HG03439 (cell line): ENCODE measurements at regions not wholly inside any gene's neighbourhood (a gene's known extent, or its start where the extent isn't known, plus 50 kb on each side); places are given as distances from the start of the nearest gene placed in this dataset.
"Not testable (repeated sequence)": the region's sequence is repeated elsewhere in the genome, so short reads cannot be mapped to it uniquely, and the experiment has no call there.

Experiments
- ATAC-seq: cut with Tn5 transposase; IDR thresholded peaks from one replicate; pipeline ENCODE4 v1.9.1; 2021; ENCODE audit warnings: mild to moderate bottlenecking, moderate library complexity; ENCODE audit not compliant: unreplicated experiment

DNA sequence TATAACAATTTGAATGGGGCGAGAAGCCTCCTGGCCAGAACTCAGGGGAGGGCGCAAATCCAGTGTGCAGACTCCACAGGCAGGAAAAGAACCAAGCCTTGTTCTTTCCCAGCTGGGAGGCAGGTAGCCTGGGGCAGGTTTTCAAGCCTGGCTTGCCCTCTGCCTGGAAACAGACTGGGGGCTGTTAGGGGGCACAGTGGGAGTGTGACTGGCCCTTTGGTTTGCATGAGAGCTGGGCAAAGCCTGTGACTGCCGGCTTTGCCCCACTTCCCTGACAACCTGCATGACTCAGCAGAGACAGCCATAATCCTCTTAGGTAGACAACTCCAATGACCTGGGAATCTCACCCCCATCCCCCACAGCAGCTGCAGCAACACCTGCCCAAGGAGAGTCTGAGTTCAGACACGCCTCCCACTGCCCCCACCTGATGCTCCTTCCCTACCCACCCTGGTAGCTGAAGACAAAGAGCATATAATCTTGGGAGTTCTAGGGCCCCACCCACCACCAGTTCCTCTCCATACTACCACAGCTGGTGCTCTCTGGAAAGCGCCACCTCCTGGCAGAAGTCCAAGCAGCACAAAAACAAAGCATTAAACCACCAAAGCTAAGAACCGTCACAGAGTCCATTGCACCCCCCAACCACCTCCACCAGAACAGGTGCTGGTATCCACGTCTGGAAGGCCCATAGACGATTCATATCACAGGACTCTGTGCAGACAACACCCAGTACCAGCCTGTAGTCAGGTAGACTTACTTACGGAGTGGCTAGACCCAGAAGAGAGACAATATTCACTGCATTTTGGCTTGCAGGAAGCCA is 402.5 kb downstream of the STK39 start:
- no peak for ATAC-seq

- no peak for ATAC-seq
Measured at GRCh38 chr2:167843657-167844056, 403.7 kb downstream of the STK39 start.

DNA sequence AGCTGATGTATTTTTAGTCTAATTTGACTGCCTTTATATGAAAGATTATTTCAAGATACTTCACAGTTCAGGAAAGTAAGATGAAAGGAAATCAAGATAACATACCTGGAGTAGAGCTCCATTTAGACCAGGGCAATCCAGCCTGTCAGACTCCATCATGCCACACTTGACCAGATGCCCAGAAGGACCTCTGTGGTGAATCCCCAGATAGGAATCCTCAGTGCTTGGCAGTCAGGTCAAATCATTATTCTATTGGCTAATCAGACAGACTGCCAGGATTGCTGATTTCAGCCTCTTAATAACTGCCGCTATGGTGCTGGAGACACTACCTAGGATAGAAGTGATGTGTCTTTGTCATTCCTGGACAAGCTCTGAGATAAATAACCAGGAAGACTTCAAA is 404.2 kb downstream of the STK39 start:
- ATAC-seq, result no peak

DNA sequence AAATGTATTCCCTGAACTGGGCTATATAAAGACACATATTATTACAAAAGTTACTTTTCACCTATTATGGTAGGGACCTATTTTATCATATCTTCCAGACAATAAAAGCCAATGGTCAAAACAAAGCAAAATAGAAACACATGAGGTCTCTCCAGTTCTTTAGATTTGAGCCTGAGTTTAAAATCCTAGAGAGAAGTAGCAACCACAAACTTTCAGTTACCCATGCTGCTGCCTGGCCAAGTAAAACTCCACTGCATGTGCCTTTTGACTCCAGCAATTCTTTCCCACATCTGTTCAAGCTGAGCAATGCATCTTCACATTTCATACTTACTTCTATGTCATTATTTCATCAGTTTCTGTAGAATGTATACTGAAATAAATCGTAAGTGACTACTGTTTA is 405.3 kb downstream of the STK39 start:
- ATAC-seq, result no peak

DNA sequence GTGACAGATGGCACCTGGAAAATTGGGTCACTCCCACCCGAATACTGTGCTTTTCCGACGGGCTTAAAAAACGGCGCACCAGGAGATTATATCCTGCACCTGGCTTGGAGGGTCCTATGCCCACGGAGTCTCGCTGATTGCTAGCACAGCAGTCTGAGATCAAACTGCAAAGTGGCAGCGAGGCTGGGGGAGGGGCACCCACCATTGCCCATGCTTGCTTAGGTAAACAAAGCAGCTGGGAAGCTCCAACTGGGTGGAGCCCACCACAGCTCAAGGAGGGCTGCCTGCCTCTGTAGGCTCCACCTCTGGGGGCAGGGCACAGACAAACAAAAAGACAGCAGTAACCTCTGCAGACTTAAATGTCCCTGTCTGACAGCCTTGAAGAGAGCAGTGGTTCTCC is 412.1 kb downstream of the STK39 start:
- not testable (repeated sequence) for ATAC-seq

DNA sequence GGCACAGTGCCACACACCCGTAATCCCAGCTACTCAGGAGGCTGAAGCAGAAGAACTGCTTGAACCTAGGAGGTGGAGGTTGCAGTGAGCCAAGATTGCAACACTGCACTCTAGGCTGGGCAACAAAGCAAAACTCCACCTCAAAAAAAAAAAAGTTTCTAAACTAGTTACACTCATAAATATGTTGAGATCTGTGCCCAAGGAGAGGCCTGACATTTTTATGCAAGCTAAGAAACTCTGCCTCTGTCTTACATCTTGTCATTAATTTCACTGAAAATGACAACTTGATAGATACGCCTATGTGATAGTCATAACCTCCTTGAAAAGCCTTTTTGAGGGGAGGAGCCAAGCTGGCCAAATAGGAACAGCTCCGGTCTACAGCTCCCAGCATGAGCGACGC is 412.7 kb downstream of the STK39 start:
- no peak for ATAC-seq

DNA sequence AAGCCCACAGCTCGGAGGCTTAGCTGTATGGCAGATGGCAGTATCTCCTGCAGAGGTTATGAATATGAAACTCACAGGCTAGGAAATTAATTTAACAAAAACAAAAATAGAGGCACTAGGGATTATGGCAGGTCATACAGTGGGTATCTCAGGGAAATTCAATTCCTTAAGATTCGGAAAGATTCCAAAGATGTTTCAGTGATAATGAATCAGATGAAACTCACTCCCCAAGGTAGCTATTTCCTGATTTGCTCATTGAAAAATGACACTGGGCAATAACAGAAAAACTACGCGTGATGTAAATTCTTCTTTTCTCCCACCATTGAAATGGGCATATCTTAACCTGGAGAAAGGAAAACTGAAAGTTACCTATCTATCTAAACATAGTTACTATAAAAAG is 414.1 kb downstream of the STK39 start:
- ATAC-seq, result no peak

- ATAC-seq, result no peak
Measured at GRCh38 chr2:167832868-167833287, 414.5 kb downstream of the STK39 start.

GRCh38 chr2:167827352-167828097 is 419.9 kb downstream of the STK39 start:
- no peak for ATAC-seq

DNA sequence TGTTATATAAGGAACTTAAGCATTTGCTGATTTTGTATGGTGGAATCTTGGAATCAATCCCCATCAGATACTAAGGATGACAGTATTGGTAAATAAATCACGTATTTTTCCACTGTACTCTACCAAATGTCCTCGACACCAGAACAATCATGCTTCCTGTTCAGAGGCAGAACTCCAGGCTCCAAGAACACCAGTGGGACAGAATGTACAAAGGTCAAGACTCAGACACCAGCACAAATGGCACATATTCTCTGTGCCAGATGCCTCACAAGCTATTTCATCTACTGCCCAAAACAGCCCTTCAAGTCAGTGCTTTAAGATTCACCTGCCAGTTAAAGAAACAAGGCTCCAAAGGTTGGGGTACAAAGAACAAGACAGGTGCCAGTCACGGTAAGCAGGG is 420.5 kb downstream of the STK39 start:
- no peak for ATAC-seq

GRCh38 chr2:167825664-167826063 is 421.7 kb downstream of the STK39 start:
- ATAC-seq, result no peak

GRCh38 chr2:167822690-167823465 is 424.5 kb downstream of the STK39 start:
- ATAC-seq, result no peak

DNA sequence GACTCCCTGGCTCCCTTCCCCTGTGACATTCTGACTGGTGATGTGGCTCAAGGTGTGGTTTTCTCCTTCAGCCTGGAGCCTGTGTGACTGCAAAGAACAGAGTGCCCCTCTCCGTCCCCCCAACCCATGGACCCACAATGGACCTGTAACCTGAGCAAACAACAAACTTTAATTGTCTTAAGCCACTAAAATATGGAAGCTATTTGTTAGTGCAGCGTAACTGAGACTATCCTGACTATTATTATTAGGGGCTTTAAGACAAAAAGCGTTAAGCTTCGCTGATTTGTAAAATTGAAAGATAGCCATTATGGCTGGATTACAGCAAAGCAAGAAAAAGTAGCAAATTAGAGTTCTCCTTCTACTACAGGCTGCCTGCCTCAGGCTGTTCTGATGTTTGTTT is 426.9 kb downstream of the STK39 start:
- no peak for ATAC-seq

DNA sequence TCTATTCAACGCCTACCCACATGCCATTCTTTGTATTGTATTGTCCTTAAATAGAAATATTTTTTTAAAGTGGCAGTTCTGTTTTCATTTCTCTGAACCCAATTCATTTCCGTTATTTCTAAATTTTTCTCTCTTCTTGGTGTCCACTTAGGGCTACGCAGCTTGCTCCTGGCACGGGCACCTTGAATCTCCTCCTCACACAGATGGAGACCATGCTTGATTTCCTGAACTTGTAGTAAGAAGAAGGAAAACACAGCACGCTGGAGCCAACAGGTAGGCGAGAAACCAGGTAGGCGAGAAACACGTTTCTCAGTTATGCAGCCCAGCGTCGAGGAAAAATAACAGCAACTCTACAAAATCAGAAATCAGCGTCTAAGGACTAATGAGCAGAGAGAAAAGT is 428.9 kb downstream of the STK39 start:
- no peak for ATAC-seq

- no peak for ATAC-seq
Measured at GRCh38 chr2:167817908-167818307, 429.5 kb downstream of the STK39 start.

DNA sequence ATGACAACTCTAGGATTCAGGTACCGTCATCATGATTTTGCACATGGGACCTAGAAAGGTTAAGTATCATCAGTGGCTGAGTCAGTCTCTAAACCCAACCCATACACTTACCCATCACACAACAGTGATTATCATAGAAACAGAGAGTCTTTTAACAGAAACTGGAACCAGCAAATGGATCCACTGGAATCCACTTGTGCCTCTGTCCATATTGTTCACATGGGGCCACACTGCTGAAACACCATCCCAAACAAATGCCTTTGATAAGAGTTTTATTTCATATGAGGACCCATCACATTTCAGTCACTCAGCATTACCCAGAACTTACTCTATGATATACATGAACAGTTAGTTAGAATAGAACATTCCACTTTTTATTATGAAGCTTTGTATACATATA is 430.0 kb downstream of the STK39 start:
- no peak for ATAC-seq

DNA sequence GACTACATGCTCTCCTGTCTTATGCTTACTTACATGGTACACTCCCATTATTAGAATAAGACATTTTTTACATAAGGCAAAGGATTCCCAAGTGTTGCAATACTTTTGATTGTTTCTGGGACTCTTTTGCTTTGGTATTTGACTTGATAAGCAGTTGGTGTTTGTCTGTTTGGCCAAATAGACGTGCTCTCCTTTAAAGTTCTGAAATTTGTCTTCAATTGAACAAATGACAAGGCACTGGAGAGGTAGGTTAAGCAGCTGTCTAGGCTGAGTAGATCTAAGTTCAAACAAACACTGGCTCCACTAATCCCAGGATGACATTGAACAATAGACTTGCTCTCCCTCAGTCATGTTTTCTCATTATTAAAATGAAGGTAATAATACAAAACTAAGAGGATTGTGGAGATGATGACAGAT is 430.5 kb downstream of the STK39 start:
- ATAC-seq, result no peak

DNA sequence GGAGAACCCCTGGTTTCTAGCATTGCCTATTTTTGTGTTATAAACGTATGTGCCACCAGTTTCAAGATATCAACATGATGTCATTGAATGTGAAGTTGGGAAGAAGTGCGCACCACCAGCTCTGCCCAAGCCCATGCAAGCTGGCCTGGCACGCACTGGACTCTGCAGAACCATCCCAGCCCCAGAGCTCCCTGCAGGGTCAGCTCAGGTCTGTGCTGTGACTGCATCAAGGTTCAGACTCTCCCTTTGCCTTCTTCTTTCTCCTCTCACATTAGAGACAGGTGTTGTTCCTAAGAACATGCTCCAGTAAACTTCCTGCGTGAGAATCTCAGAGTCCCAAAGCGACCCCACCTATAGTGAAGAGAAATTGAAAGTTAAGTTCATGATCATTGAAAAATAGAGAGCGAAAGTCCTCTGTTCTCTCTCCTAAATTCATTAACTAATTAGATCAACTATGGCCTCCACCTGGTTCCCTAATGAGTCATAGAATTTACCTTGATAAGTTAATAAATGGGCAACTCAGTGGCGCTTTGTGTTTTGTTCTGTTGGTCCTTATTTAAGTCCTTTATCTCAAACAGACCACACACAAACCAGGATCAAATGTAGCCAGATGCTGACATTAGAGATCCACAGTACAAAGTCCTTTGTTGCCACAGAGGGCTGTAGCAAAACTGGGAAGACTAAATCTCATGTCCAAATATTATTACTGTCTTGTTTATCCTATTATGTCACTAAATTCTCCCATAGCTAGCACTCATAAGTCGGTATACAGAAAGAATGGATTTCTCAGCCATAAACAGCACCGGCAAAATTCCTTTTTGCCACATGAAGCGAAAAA is 432.3 kb downstream of the STK39 start:
- ATAC-seq, result no peak

DNA sequence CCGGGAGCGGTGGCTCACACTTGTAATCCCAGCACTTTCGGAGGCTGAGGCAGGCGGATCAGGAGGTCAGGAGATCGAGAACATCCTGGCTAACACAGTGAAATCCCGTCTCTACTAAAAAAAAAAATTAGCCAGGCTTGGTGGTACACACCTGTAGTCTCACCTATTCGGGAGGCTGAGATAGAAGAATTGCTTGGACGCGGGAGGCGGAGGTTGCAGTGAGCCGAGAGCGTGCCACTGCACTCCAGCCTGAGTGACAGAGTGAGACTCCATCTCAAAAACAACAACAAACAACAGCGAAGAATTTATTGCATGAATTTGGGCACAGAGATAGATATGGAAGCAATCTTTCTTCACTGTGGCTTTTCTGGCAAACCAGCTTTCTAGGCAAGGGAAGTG is 432.9 kb downstream of the STK39 start:
- not testable (repeated sequence) for ATAC-seq

DNA sequence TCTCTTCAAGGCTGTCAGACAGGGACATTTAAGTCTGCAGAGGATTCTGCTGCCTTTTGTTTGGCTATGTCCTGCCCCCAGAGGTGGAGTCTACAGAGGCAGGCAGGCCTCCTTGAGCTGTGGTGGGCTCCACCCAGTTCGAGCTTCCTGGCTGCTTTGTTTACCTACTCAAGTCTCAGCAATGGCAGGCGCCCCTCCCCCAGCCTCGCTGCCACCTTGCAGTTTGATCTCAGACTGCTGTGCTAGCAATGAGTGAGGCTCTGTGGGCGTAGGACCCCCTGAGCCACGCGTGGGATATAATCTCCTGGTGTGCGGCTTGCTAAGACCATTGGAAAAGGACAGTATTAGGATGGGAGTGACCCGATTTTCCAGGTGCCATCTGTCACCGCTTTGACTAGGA is 437.6 kb downstream of the STK39 start:
- not testable (repeated sequence) for ATAC-seq
